ENCODE measurements at regions not wholly inside any gene's neighbourhood (a gene's known extent, or its start where the extent isn't known, plus 50 kb on each side); places are given as distances from the start of the nearest gene placed in this dataset.

DNA sequence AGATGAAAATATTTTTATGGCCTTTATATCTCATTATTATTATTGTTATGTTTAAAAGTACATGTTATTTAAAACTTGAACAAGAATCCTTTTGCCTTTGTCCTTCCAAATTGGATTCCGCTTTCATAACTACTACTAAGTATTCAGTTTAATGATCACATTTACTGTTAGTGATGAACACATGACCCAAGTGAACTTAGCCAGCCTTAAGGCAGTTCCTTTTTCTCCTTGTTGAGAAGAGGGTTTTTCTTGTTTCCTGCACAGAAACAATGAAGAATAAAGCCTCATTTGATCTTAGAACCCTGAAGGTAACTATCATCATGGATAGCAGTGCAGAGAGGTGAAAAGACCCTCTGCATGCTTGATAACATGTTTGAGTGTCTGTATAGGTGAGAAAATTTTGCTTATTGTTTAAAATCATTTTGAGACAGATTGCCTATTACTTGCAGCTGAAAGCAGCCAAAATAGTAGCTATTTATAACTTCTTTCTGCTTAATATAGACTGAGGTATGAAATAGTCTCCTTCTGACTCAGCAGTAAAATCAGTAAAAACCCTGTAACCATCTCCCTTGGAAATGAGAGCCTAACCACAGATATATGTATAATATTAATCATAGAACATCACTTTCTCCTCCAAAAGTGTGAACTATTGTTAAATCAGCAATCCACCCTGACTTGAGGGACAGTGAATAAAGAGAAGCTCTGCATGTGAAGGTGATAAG is 266.2 kb downstream of the SPATA31D1 start:
- no peak for TF ChIP-seq POLR2A (IDR thresholded peaks at IDR 0.05)
- TF ChIP-seq, protein P1, sequence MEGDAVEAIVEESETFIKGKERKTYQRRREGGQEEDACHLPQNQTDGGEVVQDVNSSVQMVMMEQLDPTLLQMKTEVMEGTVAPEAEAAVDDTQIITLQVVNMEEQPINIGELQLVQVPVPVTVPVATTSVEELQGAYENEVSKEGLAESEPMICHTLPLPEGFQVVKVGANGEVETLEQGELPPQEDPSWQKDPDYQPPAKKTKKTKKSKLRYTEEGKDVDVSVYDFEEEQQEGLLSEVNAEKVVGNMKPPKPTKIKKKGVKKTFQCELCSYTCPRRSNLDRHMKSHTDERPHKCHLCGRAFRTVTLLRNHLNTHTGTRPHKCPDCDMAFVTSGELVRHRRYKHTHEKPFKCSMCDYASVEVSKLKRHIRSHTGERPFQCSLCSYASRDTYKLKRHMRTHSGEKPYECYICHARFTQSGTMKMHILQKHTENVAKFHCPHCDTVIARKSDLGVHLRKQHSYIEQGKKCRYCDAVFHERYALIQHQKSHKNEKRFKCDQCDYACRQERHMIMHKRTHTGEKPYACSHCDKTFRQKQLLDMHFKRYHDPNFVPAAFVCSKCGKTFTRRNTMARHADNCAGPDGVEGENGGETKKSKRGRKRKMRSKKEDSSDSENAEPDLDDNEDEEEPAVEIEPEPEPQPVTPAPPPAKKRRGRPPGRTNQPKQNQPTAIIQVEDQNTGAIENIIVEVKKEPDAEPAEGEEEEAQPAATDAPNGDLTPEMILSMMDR (IDR thresholded peaks at IDR 0.05): no peak

Measured in testis (tissue), 2 donors.